T-helper 1 cell (primary cell): ENCODE measurements at regions not wholly inside any gene's neighbourhood (a gene's known extent, or its start where the extent isn't known, plus 50 kb on each side); places are given as distances from the start of the nearest gene placed in this dataset.

Experiments used
- DNase-seq, 5 donors: peaks; one replicate each; pipeline ENCODE4 v3.0.0-alpha.2; 2012 to 2020

- DNase-seq, result no peak
Observed at GRCh38 chr7:109956916-109957315, 1134.0 kb upstream of the LRRN3 start.

DNA sequence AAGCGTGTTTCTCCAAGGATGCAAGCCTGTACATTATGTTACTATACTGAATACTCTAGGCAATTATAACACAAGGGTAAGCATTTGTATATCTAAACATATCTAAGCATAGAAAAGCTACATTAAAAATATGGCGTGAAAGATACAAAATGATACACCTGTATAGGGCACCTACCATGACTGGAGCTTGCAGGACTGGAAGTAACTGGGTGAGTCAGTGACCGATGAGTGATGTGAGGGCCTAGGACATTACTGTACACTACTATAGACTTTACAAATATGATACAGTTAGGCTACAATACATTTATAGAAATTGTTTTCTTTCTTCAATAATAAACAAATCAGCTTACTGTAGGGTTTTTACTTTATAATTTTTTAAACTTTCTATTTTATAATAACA, 1127.2 kb upstream of the LRRN3 start:
- no peak for DNase-seq

- no peak for DNase-seq
Observed at GRCh38 chr7:109964780-109965179, 1126.1 kb upstream of the LRRN3 start.

GRCh38 chr7:109967406-109967805, 1123.5 kb upstream of the LRRN3 start:
- DNase-seq, result no peak

DNA sequence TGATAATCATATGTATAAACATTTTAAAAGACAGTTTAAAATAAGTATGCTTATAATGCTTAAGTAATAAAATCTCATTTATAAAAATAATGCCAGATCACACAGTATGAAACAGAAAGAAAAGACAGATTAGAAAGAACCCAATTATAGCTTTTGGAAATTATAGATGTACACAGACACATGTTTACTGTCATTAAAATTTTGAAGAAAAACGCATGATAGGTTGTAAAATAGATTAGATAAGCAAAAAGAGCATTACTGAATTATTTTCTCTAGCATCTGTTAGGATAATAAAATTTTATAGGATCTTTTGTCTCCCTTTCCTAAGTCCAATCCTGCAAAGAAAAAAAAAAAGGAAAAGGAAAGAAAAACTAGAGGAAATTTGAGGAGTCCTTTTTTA, 1107.3 kb upstream of the LRRN3 start:
- DNase-seq, result no peak

- DNase-seq, result no peak
Observed at GRCh38 chr7:109984729-109985128, 1106.2 kb upstream of the LRRN3 start.

DNA sequence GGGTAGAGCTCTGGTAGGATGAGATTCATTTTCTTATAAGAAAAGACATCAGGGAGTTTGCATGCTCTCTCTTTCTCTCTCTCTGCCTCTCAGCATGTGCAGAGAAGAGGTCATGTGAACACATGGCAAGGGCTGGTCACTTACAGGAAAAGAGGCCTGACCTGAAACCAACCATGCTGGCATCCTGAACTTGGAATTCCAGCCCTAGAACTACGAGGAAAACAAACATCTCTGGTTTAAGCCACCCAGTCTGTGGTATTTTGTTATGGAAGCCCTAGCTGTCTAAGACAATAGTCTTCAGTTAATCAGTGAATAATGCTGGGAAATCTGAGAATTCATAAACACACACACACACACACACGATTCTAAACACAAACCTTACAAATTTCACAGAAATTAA, 1104.2 kb upstream of the LRRN3 start:
- no peak for DNase-seq

DNA sequence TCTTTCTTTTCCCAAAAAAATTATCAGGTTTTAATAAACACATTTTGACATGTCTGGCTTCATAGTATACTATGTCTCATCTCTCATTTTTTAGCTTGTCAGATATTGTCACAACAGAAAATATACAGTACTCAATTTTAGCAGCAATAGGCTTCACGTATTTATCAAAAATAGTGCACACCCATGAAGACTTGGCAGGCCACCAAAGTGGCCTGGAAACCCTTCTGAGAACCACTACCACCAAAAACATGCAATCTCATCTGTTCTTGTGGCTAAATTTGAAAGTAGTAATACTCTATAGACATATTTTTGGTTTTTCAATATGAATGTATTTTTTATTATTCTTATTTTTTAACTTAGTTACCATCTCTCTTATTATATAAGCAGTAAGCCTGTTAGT, 1094.5 kb upstream of the LRRN3 start:
- no peak for DNase-seq

GRCh38 chr7:109996927-109997326, 1094.0 kb upstream of the LRRN3 start:
- DNase-seq, result no peak

- DNase-seq, result no peak
Observed at GRCh38 chr7:109997837-109998236, 1093.1 kb upstream of the LRRN3 start.

GRCh38 chr7:110001254-110001938, 1089.5 kb upstream of the LRRN3 start:
- DNase-seq, result no peak

GRCh38 chr7:110003827-110004226, 1087.1 kb upstream of the LRRN3 start:
- DNase-seq, result no peak

- no peak for DNase-seq
Observed at GRCh38 chr7:110007320-110008063, 1083.4 kb upstream of the LRRN3 start.

DNA sequence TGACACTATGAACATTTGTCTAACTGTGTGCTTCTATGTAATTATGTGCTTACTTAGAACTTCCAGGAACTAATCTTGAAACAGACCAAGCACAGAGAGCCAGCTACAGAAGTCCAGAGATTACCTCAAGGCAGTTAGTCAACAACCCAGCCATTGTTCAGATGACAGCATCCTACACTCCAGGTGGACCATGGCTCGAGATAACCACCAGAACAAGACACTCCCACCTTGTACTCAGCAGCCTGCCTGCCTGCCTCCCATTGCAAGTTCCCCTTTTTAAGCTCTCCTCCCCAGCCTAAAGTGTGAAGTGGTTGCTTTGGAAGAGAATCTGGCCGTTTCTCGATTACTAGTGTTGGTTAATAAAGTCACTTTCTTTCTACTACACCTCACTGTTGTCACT, 1080.6 kb upstream of the LRRN3 start:
- no peak for DNase-seq

- DNase-seq, result no peak
Observed at GRCh38 chr7:110017405-110017804, 1073.5 kb upstream of the LRRN3 start.

DNA sequence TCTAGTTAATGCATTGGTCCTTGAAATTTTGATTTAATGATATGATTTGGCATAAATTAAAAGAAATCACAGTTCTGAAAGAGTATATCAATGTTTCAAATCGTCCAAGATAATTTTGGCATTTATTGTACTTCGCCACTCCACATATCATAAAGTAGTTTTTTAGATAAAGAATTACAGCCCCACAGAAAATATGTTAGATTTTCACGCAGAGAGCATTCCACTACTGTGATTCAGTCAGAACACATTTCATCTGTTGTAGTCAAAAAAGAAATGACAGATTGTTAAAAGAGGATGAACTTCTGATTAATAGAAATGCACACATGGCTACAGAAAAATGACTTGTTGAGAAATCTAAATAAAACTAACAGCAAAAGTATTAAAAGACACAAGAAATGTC, 1063.5 kb upstream of the LRRN3 start:
- DNase-seq, result no peak

GRCh38 chr7:110043519-110043918, 1047.4 kb upstream of the LRRN3 start:
- DNase-seq, result no peak

DNA sequence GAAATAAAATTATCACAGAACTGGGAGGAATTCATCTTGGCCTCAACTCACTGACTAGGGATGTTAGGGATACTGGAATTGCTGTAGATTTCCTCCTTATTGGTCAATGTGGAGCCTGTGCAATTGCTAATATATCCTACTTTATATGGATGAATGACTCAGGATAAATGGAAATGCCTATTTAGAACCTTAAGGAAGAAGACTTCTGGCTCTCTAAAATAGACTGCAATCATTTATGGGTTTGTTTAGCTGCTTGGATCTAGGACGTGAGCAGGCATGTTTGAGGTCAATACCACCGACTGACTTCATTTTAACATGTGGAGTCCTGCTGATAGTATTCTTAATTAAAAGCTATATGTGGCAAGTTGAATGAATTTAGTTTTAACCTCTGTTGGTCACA, 1040.1 kb upstream of the LRRN3 start:
- no peak for DNase-seq

GRCh38 chr7:110051372-110051771, 1039.6 kb upstream of the LRRN3 start:
- DNase-seq, result no peak

- DNase-seq, result no peak
Observed at GRCh38 chr7:110056331-110056730, 1034.6 kb upstream of the LRRN3 start.

DNA sequence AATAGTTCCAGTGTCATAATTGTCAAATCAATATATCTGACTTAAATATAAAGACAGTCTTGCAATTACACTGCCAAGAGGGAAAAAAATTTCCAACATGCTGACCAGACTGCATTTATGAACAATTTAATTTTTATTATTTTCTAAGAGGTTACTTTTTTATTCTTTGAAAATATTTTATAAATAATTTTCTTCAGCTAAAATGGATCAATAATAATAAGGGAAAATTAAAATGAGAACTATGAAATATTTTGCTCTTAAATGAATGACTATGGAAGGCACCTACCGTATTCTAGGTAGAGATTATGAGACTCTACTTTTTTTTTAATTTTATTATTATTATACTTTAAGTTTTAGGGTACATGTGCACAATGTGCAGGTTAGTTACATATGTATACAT, 1032.5 kb upstream of the LRRN3 start:
- no peak for DNase-seq

GRCh38 chr7:110061387-110061786, 1029.5 kb upstream of the LRRN3 start:
- no peak for DNase-seq

- DNase-seq, result no peak
Observed at GRCh38 chr7:110065121-110065520, 1025.8 kb upstream of the LRRN3 start.

DNA sequence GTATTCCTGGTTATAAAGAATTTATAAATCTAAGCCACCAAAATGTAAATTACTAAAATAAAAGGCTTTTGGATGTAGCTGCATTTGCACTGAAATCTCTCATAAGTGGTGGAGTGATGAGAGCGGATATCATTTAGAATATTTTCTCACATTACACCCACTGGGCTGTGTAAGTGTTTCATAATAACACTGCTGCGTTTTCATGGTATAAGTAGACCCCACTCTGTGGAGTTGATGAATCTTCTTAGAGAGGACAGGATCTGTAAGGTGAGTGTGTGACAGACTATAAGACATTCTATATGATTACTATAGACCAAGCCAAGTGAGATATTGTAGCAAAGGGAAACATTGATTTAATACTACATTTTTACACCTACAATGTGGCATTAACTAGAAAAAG, 1024.1 kb upstream of the LRRN3 start:
- no peak for DNase-seq

DNA sequence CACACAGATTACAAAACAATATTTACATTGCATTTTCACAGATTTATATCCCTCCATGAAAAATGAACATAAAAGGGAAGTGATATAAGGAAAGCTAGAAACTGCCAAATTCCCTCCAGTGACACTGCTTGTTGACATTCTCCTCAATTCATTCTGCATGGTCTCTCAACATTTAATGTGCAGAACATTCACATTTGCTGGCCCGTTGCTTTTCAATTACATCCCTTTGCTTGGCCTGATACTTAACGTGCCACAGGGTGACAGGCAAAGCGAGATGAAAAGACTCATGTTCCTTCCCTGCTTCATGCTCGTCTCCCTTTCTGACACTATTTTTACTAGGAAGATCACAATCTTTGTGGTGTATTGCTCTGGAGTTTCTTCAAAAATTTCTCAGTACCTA, 1019.7 kb upstream of the LRRN3 start:
- DNase-seq, result no peak
